Ovary (tissue), 7 donors: ENCODE measurements at regions not wholly inside any gene's neighbourhood (a gene's known extent, or its start where the extent isn't known, plus 50 kb on each side); places are given as distances from the start of the nearest gene placed in this dataset.

Experiments
- DNase-seq, 5 donors: peaks; one replicate each; pipeline ENCODE4 v3.0.0-alpha.2; 2019 to 2020
- H3K27ac ChIP-seq, 2 donors: fragments of 200-600 bp; one replicate each; pipeline versions ENCODE4 v1.5.1 to v1.8.0; 2019 to 2022
- H3K27me3 ChIP-seq: fragments of 200-600 bp; one replicate; pipeline ENCODE4 v1.8.0; 2022
- H3K36me3 ChIP-seq: fragments of 200-600 bp; sonication (generic); one replicate; pipeline ENCODE4 v1.5.1; 2019
- H3K4me1 ChIP-seq: one replicate; pipeline ENCODE4 v1.8.1; 2013; ENCODE audit warnings: mild to moderate bottlenecking, moderate library complexity; ENCODE audit not compliant: insufficient read depth
- H3K4me3 ChIP-seq: fragments of 200-600 bp; sonication (generic); one replicate; pipeline ENCODE4 v1.5.1; 2017
- H3K9me3 ChIP-seq, 2 donors: fragments of 200-600 bp in 1 of 2; sonication (generic) in 1 of 2; one replicate each; pipeline versions ENCODE4 v1.5.1 to v1.8.1; 2013 to 2019; ENCODE audit warnings: mild to moderate bottlenecking in 1 of 2, moderate library complexity in 1 of 2
- CTCF ChIP-seq, 3 donors: fragments of 450-650 bp in 2 of 3; fragments of 200-600 bp in 1 of 3; IDR thresholded peaks; one replicate each; pipeline versions ENCODE4 v1.5.1 to v1.8.0; 2016 to 2022; ENCODE audit warnings: antibody characterized with exemption in 3 of 3, mild to moderate bottlenecking in 1 of 3
- EP300 ChIP-seq: sonication (generic); formaldehyde crosslinking; IDR thresholded peaks from one replicate; pipeline ENCODE4 v1.6.1; 2017; ENCODE audit warnings: antibody characterized with exemption
- POLR2A ChIP-seq: fragments of 450-650 bp; IDR thresholded peaks from one replicate; pipeline ENCODE4 v1.6.1; 2017; ENCODE audit warnings: antibody characterized with exemption, mild to moderate bottlenecking, moderate library complexity
- WGBS, 3 donors: extraction: QIAGEN DNeasy Blood & Tissue Kit in 1 of 3; methylation state at CpG; one replicate each; pipeline versions ENCODE4 v1.1.5 to v1.1.7; 2013 to 2017; 5-methylcytosine and 5-hydroxymethylcytosine counted together
- intact Hi-C, 4 donors: fragments of 100-400 bp; cut with DNase I; formaldehyde crosslinking; loops; one replicate each; pipeline versions ENCODE4 v1.11.0 to v1.15.1; 2022 to 2023
- donor health status: DM: no; HTN: no; CAD: no; lungs with moderate emphysema.
- donor health status: DM: no; HTN: no; CAD: no.
- donor health status: Bipolar disorder and iron deficiency.
- donor health status: DM: no; HTN: no; CAD: no.
- donor health status: DM: yes; HTN: yes; CAD: no.

GRCh38 chr7:120028636-120029035 lies 244.3 kb upstream of the KCND2 start:
- intact Hi-C loops = no loop called here
- no peaks in the 10 kb centered on the region for H3K9me3 ChIP-seq
- no peaks in the 10 kb centered on the region for H3K4me1 ChIP-seq
- DNase-seq = no peak
- 83 to 86% (median 86%) methylated on average over 4 of the region's 4 CpGs for WGBS, 3 donors
- TF ChIP-seq EP300 = no peak
- no peak for TF ChIP-seq CTCF (IDR thresholded peaks at IDR 0.05)
- no peak for TF ChIP-seq POLR2A
- no peak overlapping the region for H3K4me3 ChIP-seq
- H3K36me3 ChIP-seq = no peaks in the 10 kb centered on the region
- H3K27me3 ChIP-seq = no peaks in the 10 kb centered on the region
- H3K27ac ChIP-seq = no peak overlapping the region

- no peaks in the 10 kb centered on the region for H3K36me3 ChIP-seq
- 34 to 61% (median 45%) methylated on average over 1 of the region's 1 CpG for WGBS, 3 donors
- H3K4me3 ChIP-seq = no peak overlapping the region
- no peak for TF ChIP-seq POLR2A
- TF ChIP-seq CTCF (IDR thresholded peaks at IDR 0.05) = no peak
- no peak for TF ChIP-seq EP300
- no peak overlapping the region for H3K27ac ChIP-seq
- intact Hi-C loops = no loop called here
- no peaks in the 10 kb centered on the region for H3K4me1 ChIP-seq
- no peaks in the 10 kb centered on the region for H3K9me3 ChIP-seq
- DNase-seq = no peak
- no peaks in the 10 kb centered on the region for H3K27me3 ChIP-seq
Observed at GRCh38 chr7:120030876-120031275, 242.1 kb upstream of the KCND2 start.

- Histone ChIP-seq H3K4me1 (no peaks in the 10 kb centered on the region), H3K36me3 (no peaks in the 10 kb centered on the region), H3K27ac (no peak overlapping the region), H3K4me3 (no peak overlapping the region), H3K27me3 (no peaks in the 10 kb centered on the region), H3K9me3 (no peaks in the 10 kb centered on the region)
- intact Hi-C loops = no loop called here
- 70 to 82% (median 80%) methylated on average over 2 of the region's 2 CpGs for WGBS, 3 donors
- TF ChIP-seq CTCF (IDR thresholded peaks at IDR 0.05) (no peak), POLR2A (no peak), EP300 (no peak)
- DNase-seq = no peak
Observed at GRCh38 chr7:120033114-120033513, 239.9 kb upstream of the KCND2 start.

GRCh38 chr7:120039138-120039537 lies 233.8 kb upstream of the KCND2 start:
- TF ChIP-seq CTCF (IDR thresholded peaks at IDR 0.05) = no peak
- no peak for TF ChIP-seq EP300
- TF ChIP-seq POLR2A = no peak
- H3K36me3 ChIP-seq = no peaks in the 10 kb centered on the region
- no peaks in the 10 kb centered on the region for H3K27me3 ChIP-seq
- no peak overlapping the region for H3K4me3 ChIP-seq
- no peaks in the 10 kb centered on the region for H3K4me1 ChIP-seq
- H3K27ac ChIP-seq = no peak overlapping the region
- no peaks in the 10 kb centered on the region for H3K9me3 ChIP-seq
- no peak for DNase-seq
- WGBS, 3 donors = 92 to 95% (median 92%) methylated on average over 2 of the region's 2 CpGs
- intact Hi-C loops = no loop called here

GRCh38 chr7:120041798-120042197 lies 231.2 kb upstream of the KCND2 start:
- TF ChIP-seq POLR2A (no peak), CTCF (IDR thresholded peaks at IDR 0.05) (no peak), EP300 (no peak)
- Histone ChIP-seq H3K27ac (no peak overlapping the region), H3K4me1 (no peaks in the 10 kb centered on the region), H3K4me3 (no peak overlapping the region), H3K27me3 (no peaks in the 10 kb centered on the region), H3K36me3 (no peaks in the 10 kb centered on the region), H3K9me3 (no peaks in the 10 kb centered on the region)
- DNase-seq = no peak
- intact Hi-C loops = no loop called here
